HG02588 (cell line): ENCODE measurements at regions not wholly inside any gene's neighbourhood (a gene's known extent, or its start where the extent isn't known, plus 50 kb on each side); places are given as distances from the start of the nearest gene placed in this dataset.

Source experiments
- ATAC-seq: cut with Tn5 transposase; IDR thresholded peaks from one replicate; pipeline ENCODE4 v1.9.1; 2021; ENCODE audit warnings: mild to moderate bottlenecking, moderate library complexity; ENCODE audit not compliant: unreplicated experiment

DNA sequence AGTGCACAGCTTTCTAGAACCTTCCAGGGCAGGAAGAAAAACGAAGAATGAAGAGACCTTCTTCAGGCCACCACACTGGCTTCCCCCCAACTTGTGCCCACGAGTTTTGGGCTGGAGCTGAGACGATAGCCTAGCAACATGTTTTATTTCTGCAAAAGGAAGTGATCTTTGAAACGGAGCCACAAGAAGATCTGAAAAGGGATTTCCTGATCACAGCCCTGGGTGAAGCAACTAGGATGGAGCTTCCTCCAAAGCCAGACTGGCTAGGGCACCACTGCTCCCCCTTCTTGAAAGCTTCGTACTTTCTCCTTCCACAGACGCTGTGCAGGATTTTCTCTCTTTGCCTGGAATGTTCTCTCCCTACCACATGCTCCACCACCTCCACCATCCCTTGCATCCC lies 418.3 kb downstream of the MED13L start:
- no peak for ATAC-seq

DNA sequence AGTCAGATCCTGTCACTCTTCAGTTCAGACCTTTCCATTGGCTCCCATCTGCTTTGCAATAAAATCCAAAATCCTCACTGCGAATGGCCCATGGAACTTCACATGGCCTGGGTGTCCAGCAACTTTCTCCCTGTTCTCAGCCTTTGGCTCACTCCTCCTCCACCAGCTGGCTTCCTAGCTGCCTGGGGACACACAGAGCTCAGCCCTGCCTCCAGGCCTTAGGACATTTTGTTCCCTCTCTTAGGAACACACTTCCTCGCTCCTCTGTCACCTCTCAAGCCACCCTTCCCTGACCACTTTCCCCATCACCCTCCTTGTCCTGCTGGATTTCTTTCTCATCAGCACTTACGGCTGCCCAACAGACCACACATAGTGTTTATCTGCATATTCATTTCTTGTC lies 419.6 kb downstream of the MED13L start:
- ATAC-seq, result no peak

DNA sequence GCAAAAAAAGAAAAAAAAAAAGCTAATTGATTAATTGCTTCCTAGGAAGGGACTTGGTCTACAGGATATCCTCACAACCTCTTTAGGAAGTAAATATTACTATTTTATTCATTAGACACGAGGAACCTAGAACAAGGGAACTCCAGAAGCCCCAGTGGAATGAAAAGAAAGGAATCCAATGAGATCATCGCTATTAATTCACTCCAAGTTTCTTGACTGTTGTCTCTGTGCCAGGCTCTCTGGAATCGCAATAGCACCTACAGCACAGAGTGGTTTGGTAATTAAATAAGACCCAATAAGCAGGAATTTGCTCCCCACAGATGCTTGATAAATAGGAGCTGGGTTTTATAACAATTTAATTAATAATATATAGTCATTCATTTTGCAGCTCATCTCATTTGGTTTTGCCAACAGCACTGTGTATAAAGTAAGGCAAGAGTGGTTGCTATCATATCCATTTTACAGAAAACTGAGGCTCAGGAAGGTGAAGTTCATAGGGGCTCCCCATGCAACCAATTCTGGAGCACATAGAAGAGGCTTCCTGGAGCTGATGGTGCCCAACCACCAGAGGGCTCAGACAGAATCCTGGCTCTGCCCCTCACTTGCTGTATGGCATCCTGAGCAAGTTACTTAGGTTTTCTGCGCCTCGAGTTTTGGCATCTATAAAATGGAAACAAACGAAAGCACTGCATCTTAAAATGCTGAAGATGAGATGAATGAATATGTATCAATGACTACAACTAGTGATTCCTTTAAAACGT lies 420.2 kb downstream of the MED13L start:
- no peak for ATAC-seq

DNA sequence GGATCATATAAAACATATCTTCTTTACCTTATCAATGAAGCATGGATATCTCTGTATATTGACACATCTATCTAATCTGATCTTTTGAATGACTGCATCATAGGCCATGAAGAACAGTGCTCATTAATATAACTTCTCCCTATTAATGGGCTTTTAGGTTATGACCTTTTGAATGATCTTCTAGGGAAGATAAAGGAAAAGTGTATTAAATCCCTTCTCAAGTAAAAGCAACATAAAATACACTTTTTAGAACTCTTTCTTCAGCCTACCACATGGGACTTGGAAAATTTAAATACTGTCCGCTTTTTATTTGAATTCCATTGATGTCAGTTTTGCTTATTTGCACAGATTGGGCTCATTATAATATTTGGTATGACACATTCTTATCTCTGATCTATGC lies 425.4 kb downstream of the MED13L start:
- ATAC-seq, result no peak

DNA sequence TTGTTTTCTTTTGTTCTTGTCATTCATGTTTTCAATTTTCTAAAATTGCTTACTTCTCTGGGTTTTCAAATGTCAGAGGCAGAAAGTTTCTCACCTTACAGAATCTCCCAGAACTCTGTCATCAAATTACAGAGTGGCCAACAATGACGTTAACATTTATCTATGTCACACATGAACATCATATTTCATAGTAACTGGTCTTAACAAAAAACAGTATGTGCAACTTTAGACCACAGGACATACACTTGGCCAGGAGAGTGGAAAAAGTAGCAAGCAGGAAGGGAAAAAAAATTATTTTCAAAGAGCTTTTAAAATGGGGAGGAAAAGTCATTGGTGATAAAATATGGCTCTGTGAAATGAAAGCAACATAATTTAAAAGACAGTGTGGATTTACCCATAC lies 426.5 kb downstream of the MED13L start:
- no peak for ATAC-seq

DNA sequence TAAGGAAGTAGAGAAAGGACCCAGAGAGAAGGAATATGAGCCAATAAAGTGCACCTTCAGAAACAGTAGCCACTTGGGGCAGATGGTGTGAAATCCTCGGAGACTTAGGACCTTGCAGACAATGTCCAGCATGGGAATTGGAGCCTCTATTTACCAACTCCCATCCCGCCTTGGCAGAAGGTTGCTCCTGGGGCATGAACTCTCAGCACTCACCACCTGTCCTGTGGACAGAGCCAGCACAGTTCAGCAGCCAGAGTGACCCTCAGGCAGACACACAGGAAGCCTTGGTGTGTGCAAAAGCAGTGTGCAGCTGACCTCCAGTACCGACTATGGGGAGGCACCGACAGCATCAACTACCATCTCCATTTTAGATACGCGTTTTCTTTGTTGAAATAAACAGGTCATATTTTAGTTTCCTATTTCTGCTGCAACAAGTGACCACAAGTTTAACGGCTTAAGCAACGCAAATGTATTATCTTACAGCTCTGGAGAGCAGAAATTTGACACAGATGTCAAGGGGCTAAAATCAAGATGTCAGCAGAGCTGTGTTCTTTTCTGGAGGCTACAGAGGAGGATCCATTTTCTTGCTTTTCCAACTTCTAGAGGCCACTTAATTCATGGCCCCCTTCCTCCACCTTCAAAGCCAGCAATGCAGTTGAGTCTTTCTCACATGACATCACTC lies 428.1 kb downstream of the MED13L start:
- no peak for ATAC-seq

DNA sequence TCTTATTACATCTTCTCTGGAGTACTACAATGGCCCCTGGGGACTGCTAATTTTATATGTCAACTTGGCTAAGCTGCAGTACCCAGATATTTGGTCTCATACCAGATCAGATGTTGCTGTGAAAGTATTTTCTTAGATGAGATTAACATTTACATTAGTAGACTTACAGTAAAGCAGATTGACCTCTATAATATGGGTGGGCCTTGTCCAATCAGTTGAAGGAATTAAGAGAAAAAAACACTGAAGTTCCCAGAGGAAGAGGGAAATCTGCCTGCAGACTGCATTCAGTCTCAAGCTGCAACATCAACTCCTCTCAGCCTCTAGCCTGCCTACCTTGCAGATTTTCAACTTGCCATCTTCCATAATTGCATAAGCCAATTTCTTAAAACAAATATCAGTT lies 430.1 kb downstream of the MED13L start:
- ATAC-seq, result no peak

DNA sequence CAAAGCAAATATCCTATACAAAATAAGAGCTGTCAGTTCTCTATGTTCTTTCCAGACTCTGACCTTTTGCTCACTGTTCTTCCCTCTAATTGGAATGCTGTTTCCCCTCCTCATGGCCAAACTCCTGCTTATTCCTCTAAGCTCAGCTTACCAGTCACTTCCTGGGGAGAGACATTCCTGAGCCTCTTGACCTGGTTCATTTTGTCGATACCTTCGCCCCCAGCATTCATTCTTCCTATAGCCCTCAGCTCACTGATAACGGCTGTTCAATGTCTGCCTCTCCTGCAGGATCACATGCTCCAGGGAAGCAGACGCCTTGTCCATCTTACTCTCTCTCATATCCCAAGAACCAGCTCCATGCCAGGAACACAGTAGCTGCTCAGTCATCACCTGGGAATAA lies 431.0 kb downstream of the MED13L start:
- no peak for ATAC-seq

DNA sequence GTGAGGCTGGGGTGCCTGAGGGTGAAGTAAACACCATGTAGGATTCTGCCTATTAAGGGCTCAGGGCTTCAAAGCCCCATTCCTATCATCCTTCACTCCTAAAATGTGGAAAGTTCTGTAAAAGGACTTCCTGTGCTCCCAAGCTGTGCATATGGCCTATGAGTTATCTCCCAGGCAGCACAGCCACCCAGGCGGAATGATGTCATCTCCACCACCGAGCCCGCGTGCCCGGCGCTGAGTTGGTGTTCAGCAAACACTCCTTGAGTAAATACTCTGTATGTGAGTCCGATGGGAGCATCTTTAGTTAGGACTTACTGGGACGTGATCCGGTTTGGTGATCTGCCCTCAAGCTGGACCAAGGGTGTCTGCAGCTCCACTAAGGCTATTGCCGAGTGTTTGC lies 437.3 kb downstream of the MED13L start:
- no peak for ATAC-seq

DNA sequence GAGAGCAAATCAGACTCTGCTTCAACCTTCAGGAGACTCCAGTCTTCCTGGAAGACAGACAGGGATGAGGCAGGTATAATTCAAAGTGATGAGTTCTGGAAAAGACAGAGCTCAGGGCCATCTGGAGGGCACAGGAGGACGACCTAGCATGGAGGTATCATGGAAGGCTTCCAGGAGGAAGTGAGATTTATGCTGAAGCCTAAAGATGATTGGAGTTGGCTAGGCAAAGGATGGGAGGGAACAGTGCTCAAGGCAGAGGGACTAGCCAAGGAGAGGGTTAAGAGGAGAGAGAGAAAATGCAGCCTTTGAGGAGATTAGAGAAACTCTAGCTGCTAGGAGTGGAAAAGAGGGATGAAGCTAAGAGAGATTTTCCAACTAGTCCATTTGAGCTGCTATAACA lies 438.5 kb downstream of the MED13L start:
- ATAC-seq, result no peak

DNA sequence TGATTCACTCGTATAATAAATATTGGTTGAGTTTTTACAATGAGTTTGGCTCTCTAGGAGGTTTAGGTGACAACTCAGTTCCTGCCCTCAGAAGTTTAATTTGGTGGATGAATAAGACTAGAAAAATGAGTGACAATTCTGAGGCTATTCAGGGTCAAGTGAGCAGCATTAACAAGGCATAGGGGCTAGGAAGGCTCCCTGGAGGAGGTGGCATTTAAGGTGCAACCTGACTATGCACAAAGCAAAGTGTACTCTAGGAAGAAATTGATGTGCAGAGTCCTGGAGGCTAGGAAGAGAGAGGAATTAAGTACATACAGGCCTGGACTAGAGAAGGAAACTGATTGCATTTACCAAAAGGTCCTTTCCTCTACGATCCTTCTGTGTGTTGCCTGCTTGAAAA lies 440.3 kb downstream of the MED13L start:
- no peak for ATAC-seq

DNA sequence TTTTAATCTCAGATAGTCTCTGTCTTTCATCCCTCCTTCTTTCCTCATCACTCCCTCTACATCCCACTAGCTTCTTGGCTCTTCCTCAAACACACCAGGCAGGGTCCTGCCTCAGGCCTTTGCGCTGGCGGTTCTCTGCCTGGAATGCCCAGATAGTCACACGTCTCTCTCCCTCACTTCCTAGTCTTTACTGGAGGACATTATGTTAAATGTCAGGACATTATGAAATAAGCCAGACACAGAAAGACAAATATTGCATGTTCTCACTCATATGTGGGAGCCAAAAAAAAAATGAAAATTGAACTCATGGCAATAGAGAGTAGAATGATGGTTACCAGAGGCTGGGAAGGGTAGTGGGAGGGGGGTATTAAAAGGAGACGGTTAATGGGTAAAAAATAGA lies 442.0 kb downstream of the MED13L start:
- no peak for ATAC-seq

DNA sequence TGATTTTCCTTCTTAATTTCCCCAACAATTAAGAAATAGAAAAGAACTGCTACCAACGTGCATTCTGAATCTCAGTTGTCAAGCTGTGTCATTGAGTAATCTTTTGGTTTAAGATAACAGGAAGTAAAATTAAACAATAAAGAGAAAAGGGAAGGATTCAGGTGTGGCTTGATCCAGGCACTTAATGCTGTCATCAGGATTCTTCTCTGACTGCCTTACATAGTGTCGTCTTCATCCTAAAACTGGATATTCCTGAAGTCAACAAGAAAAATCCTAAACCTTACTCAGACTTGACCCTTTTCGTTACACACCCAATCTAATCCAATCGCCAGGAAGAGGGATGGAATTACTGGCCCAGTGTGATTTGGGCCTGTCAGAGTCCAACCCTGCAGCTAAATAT lies 443.8 kb downstream of the MED13L start:
- ATAC-seq, result no peak

DNA sequence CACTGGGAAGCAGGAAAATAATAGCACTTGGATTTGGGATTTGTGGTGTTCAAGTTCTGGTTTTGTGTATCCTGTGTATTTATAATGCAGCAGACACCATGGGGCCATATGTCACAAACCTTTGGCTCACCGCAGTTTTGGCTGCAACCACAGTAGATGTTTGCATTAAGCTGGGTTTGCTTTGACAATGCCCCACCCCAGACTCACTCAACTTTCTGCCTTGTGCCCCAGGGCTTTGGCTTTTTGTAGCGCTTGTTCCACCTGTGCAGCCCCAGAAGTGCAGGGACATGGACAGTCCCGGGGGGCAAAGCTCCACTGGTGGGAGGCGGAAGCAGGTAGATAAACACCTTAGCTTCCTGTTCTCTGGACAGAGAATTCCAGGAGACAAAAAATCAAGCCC lies 446.9 kb downstream of the MED13L start:
- ATAC-seq, result no peak

DNA sequence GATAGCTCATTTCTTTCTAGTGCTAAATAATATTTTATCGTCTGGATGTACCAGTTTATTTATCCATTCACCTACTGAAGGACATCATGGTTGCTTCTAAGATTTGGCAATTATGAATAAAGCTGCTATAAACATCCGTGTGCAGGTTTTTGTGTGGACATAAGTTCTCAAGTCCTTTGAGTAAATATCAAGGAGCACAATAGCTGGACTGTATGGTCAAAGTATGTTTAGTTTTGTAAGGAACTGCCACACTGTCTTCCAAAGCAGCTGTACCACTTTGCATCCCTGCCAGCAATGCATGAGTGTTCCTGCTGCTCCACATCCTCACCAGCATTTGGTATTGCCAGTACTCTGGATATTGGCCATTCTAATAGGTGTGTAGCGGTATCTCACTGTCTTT lies 447.4 kb downstream of the MED13L start:
- no peak for ATAC-seq

DNA sequence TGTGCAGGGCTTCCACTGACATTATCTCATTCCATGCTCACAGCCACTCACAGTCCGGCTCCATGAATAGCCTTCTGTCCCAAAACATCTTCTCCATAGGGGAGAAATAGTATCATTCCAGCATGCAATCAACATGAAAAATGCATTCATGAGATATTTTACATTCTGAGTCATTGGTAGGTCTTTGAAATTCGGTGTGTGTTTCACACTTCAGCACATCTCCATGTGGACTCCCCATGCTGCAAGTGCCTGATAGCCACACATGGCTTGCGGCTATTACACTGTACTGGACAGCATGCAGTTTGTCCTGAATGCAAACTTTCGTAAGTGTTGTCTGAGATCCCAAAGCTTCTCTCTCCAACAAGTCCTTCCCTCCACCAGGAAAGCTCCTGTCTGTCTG lies 449.3 kb downstream of the MED13L start:
- no peak for ATAC-seq

DNA sequence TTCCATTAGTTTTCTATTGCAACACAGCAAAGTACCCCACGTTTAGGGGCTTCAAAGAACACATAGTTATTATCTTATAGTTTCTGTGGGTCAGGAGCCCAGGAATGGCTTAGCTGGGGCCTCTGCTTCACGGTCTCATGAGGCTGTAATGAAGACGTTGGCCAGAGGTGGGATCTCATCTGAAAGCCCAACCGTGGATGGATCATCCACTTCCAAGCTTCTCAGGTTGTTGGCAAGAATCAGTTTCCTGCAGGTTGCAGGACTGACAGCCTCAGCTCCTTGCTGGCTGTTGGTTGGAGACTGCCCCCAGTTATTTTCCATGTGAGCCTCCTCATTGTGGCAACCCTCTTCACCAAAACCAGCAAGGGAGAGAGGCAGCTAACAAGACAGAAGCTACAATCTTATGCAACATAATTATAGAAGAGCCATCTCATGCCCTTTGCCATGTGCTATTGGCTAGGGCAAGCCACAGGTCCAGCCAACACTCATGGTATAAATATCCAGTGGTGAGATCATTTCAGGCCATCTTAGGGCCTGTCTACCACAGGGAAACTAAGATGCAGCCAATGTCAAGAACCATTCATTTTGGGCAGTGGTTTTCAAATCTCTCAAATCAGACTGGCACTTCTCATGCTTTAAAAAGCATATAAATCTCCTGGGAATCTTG lies 452.4 kb downstream of the MED13L start:
- no peak for ATAC-seq

DNA sequence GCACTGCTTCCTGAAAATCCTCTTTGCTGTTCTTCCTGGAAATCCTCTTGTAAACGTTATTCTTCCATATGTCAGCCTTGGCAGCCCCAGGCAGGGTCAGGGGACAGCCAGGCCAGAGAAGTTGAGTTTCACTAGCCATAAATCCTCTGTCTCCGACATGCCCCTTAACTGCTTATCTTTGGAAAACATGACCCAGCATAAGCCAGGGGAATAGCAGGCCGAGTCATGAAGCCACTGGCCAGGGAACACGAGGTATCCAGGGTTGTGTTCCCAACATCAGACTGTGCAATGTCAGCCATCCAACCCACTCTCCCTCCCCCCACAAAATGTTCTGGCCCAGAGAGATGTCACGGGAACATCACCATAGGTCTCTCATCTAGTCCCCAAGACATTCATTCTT lies 453.9 kb downstream of the MED13L start:
- ATAC-seq, result no peak

DNA sequence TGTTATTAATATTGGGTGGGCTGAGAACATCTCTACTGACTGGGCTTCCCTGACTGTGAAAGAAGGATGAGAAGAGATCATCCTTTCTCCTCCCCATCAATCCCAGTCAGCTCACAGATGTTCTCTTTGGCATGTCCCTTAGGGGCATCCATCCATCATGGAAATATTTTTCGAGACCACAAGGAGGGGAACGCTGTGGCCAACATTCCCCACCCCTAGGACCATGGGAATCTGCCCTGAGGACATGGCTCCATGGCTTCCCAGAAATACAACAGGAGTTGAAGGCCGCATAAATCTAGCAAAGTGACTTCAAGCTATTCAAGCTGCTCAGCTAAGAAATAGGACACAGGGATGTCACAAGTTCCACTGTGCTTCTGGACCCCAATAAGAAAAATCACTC lies 456.8 kb downstream of the MED13L start:
- no peak for ATAC-seq

DNA sequence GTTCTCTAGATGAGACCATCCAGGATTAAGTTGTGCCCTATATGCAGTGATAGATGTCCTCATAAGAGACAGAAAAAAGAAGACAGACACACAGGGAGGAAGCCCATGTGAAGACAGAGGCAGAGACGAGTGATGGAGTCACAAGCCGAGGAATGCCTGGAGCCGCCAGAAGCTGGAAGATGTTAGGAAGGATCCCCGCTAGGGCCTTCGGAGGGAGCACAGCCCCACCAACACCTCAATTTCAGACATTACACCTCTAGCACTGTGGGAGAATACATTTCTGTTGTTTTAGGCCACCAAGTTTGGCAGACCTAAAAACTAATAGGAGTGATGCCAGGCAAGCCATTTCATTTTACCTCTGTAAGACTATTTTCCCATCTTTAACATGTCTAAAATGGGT lies 458.5 kb downstream of the MED13L start:
- no peak for ATAC-seq

DNA sequence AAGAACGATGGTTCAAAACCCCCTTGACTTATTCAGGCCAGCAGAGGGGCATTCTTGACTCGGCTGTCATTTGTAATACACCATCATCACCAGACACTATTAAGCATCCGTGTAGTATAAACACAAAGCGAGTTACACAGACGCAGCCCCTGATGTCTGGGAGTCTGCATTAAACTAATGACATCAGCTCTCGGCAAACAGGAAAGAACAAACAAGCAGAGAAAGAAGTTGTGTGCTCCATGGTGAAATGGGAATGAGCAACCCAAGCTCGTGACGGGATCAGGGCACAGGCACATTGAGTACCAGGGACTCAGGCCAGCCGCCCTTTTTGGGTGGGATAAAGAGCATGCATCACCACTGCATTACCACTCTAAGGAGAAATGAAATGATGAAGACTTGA lies 460.1 kb downstream of the MED13L start:
- ATAC-seq, result no peak

DNA sequence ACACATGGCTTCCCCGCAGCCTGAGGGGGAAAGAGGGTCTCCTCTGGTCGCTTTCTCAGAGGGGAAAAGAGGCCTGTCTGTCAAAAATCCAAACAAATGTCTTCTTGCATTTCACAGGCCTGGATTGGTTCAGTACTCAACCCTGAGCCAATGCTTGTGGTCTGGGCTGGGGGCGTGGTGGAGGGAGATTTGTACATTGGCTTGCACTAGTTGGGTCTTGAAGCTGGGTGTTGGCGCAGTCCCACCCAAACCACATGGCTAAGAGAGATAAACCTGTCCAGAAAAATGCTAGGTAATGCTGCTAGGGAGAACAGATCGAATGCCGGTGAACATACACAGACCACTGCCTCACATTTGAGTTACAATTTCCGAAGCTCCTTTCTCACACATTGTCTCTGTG lies 461.6 kb downstream of the MED13L start:
- ATAC-seq, result no peak
